ENCODE measurements at regions not wholly inside any gene's neighbourhood (a gene's known extent, or its start where the extent isn't known, plus 50 kb on each side); places are given as distances from the start of the nearest gene placed in this dataset.

DNA sequence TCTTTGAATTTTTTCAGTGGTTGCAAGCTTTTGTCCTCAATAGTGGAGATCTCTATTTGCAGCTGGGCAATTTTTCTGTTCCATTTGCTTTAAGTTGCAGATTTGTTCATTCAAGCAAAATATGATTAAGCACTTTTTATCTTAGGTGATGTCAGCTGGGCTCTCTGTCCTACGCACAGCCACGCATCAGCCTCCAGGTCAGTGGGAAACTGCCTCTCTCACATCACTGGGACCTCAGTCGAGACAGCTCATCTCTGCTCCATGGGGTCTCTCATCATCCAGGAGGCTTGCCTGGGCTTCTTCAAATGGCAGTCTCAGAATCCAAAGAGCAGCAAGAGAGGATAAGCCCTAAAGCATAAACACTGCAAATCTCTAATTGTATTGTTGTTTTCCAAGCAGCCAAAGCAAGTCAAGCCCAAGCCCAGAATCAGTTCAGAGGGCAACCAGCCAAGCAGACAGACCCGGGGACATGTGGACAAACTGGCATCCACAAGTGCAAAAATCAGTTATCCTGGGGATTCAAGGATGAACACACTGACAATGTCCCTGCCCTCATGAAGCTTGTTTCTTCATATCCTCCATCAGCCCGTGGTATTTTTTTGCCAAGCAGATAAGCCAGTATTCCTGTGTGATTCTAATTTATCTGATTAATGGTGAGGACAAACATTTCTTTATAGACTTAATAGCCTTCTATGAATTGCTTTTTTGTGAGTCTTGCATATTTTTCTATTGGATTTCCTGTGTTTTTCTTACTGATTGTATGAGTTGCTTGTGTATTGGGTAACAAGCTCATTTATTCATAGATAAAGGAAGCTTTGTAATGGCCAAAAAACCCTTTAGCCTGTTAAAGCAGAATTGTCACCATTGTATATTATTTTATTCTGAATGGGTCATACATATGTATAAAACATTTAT is 262.5 kb downstream of the GXYLT1 start:
- DNase-seq (ENCODE audit: low spot score): no peak

- no peak for DNase-seq (ENCODE audit: low spot score)
These were observed 275.2 kb downstream of the GXYLT1 start for GRCh38 chr12:41869432-41869831.

- DNase-seq (ENCODE audit: low spot score): no peak
These were observed 277.7 kb downstream of the GXYLT1 start for GRCh38 chr12:41866878-41867430.

DNA sequence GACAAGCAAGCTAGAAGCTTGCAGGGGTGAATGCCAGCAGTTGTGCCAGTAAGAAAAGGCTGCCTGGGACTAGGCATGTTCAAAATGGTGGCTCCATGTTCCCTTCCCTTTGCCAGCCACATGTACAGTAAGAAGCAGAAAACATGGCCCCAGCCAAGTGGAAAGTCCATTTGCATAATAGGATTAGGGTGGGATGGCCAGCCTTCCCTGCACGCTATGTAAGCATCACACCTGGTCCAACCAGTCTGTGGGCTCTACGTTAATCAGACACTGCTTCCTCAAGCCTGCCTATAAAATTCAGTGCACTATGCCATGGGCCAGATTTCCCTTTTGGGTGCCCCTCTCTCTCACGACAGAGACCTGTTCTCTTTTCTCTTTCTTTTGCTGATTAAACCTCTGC is 288.4 kb downstream of the GXYLT1 start:
- no peak for DNase-seq (ENCODE audit: low spot score)

GRCh38 chr12:41850046-41850445 is 294.6 kb downstream of the GXYLT1 start:
- no peak for DNase-seq (ENCODE audit: low spot score)

DNA sequence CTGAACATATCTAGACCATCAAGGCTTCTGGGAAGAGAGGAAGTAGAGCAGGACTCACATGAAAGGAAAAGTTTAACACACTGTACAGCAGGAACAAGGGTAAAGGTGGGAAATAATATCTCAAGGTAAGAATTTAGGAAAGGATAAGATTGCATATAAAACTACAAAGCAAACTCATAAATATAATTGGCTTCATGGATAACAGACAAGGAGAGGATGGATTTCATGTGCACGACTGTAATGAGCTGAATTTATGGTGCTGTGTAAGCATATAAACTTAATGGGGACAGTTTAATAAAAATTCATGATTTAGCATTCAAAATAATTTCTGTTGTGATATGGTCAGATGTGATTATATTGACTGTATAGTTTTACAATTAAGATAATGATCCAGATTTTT is 298.0 kb downstream of the GXYLT1 start:
- DNase-seq (ENCODE audit: low spot score): no peak

- no peak for DNase-seq (ENCODE audit: low spot score)
These were observed 308.3 kb downstream of the GXYLT1 start for GRCh38 chr12:41836416-41836815.

DNA sequence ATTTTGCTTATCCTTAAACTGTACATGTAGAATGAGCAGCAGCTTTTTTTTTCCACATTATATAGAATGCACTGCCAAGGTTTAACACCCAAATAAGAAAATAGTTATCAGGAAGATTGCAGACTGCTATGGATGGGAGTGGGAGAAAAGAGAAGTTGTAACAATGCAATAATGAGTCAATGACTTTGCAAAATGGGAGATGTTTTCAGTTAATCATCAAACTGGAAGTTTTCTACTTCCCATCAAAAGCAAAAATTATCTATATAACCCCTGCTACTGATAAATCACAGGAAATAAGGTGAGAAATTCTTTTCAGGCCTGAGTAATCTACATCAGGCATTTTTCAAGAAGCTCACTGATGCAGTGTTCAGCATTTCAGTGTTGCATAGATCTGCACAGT is 309.1 kb downstream of the GXYLT1 start:
- DNase-seq (ENCODE audit: low spot score): no peak

DNA sequence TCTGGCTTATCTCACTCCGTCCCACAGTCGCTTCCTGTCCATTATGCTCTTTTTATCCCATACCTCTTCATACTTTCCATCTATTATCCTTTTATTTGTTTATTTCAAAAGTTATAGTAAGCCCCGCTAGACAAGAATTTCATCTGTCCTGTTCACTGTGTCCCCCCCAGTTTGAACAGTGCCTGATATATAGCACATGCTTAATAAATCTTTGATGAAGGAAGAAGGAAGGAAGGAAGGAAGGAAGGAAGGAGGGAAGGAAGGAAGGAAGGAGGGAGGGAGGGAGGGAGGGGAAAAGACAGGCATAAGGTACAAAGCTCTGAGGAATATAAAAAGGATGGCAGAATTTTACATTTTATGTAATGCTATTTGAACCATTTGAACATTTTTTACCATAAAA is 324.7 kb downstream of the GXYLT1 start:
- DNase-seq (ENCODE audit: low spot score): no peak

DNA sequence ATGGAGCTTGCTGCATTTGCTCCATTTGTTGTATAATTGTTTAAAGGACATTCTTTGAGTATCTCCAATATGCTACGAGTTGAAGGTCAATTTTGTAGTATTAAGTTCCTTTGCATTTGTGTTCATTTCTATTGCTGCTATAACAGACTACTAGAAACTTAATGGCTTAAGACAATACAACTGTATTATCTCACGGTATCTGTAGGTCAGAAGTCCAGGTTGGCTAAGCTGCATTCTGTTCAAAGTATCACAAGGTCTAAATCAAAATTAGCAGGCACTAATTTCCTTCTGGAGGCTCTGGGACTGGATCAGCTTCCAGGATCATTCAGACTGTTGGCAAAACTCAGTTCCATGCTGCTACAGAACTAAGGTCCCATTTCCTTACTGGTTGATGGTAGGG is 340.6 kb downstream of the GXYLT1 start:
- no peak for DNase-seq (ENCODE audit: low spot score)

DNA sequence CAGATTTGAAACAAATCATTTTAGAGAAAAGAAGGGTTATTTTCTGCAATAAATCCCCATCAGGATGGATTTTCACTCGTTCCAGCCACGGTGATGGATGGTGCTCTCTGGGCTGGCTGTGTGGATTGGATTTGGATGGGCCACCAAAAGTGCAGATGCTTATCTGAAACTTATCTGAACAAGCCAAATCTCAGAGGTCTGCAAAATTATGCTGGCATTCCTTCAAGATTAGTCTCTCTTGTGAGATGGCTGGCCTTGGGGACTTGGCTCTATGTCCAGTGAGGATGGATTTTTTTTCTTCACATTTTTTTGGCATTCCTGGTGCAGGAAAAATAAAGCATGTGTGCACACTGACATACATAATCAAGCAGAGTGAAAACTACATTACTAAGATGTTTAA is 341.9 kb downstream of the GXYLT1 start:
- DNase-seq (ENCODE audit: low spot score): no peak

DNA sequence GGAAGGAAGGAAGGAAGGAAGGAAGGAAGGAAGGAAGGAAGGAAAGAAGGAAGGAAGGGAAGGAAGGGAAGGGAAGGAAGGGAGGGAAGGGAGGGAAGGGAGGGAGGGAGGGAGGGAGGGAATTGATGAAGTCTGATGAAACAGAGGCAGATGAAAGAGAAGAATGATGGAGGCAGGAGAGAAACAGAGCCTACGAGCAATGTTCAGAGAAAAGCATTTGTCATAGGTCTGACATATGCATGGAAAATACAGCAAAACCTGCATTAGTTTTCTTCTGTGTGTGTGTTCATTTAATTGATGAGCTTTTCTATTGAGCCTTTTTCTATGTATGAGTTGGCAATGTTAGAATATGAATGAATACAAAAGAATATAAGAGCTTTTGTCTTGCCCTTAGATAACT is 343.4 kb downstream of the GXYLT1 start:
- no peak for DNase-seq (ENCODE audit: low spot score)

DNA sequence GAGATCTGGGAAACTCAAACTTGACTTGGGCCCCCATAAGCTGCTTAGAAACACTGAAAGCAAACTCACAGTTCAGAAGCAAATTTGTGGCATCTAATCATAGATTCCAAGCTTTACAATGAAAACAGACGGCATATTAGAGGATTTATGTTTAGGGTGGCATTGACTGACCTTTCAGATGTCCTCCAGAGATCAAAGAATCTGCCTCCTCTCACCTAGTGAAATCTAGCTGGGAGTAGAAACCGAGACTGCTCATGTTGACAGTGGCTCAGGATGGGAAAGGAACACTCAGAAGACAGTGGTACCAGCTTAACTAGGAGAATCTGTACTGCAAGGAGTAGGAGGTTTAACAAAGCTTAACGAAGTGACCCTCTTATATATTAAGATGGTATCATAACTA is 345.0 kb downstream of the GXYLT1 start:
- DNase-seq (ENCODE audit: low spot score): no peak

DNA sequence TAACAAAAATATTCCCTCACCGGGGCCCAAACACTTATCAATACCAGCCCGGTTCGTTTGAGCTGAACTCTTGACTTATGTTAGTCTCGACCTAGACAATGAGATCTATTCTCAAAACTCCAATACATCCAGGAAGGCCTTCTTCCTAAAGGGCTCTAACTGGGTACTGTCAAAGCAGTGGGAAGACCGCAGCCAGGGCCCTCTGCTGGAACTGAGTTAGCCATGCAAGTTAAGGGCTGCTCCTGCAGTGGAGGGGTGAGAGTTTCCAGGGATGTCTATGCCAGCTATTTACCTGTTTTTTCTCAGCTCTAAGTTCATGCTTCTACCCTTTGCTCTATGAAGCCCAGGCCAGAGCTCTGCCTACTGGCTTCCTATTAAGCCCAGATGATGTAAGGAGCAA is 348.8 kb downstream of the GXYLT1 start:
- DNase-seq (ENCODE audit: low spot score): no peak

GRCh38 chr12:41795051-41795600 is 349.5 kb downstream of the GXYLT1 start:
- DNase-seq (ENCODE audit: low spot score): no peak

DNA sequence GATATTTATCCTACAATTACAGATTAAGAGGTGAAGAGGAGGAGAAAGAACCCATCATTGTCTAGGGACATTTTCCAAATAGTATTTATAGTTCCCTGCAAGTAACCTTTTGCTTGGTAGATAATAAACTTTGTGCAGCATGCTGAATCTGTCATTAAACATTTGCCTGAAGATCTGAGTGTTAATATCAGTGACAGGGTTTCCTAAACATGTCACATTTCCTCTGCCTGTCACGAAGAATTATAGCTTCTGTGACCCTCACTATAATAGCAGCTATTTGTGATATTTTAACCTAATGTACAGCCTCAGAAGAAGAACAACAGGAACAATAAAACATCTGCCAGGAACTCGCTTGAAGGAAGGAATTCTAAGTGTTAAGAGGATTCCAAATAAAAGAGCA is 350.3 kb downstream of the GXYLT1 start:
- DNase-seq (ENCODE audit: low spot score): no peak

DNA sequence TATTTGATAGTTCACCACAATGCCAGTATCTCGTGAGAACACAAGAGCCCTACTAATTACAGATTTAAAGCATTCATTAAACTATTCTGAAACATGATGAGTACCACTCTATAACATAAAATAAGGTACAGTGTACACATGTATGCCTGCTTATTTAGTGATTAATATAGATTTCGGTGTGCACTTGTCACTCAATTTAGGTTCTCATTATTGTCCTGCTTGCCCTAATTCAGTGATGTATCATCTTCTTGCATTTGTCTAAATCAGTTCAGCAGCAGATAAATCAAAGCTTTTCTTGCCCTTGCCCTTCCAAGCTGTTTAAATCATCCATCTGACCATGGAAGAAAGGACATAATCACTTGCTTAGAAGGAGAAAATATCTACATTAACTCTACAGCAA is 359.7 kb downstream of the GXYLT1 start:
- DNase-seq (ENCODE audit: low spot score): no peak

DNA sequence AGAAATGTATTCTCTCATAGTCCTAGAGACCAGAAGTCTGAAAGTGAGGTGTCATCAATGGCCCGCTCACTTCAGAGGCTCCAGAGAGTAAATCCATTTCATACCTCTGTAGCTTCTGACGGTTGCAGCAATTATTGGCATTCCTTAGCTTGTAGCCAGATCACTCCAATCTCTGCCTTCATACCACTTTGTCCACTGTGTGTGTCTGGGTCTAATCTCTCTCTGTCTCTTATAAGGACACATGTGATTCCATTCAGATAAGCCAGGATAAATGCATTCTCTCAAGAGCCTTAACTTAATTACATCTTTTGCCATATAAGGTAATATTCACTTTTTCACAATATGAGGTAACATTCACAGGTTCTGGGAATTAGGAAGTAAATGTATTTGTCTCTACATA is 365.7 kb downstream of the GXYLT1 start:
- no peak for DNase-seq (ENCODE audit: low spot score)

DNA sequence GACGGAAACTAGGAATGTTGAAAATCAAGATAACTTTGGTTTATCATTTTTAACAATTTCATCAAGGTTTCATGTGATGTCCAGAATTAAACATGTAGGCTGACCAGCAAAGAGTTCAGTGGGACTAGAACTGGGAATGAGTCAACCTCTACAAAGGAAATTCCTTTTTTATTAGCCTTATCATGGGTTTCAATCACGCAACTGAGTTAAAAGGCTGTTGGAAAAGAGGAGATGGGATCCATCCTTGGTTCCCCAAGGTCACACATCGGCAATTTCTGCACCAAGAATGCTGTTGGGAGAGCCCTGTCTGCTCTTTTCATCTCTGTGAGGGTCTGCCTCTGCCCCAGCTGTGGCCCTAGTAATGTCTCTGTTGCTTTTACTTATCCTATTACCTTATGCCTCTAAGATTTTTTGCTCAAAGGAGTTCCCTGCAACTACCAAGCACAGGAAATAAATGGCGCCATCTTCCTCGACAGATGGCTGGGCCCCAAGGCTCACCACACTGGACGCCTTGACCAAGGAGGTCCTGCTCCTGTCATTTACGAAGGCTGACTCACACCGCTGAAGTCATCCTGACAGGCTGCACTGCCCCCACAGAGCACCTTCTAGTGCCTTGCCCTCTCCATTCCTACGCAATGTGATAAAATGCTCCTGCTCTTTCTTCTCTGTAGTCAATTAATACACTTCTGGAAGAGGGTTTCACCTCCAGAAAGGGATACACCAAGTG is 367.4 kb downstream of the GXYLT1 start:
- DNase-seq (ENCODE audit: low spot score): no peak

DNA sequence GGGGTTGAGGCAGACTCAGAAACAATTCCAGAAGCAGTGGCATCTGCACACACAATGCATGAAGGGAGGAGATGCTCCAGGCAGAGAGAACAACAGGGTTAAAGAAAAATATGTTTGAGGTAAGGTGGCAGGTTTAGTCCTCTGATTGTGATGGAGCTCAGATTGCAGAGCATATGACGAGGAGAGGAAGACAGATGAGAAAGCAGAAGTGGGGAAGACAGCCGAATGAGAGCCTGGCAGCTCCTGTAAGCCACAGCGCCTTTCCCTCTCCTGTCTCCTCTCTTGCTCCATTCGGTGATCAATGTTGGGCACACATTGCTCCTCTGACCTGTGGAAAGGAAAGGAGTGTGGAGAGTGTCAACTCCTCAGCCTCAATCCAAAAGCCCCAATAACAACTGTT is 372.2 kb downstream of the GXYLT1 start:
- no peak for DNase-seq (ENCODE audit: low spot score)

DNA sequence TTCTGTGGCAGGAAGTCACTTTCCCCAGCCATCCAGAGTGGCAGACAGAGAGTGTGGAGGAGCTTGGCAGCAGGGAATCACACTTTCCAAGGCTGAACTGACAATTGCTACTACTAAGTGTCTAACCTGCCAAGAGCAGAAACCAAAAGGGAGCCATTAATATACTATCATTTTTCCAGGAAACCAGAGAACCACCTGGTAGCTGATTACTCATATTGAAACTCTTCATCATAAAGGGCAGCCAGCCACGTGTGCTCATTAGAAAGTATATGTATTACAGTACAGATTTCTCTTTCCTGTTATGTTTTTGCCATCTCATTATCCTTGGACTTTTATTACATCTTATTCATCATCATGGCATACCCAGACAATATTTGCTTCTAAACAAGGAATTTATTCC is 374.9 kb downstream of the GXYLT1 start:
- DNase-seq (ENCODE audit: low spot score): no peak

DNA sequence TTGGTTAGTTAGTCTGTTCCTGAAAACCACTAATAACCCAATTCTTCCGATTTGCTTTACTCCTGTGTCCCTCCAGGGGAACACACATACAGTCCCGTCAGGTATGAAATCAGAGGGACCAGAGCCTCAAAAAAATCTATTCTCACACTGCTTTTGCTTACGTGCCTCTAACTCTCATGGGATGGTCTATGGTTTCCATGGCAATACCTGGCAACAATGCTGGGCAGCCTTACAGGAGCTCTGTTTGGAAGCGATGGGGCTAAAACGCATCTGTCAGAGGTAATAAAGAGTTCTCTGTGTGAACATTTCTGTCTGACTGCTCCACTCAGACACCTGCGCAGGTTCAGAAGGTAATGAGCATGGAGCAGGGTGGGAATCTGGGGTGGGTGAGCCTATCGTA is 376.2 kb downstream of the GXYLT1 start:
- no peak for DNase-seq (ENCODE audit: low spot score)

- DNase-seq (ENCODE audit: low spot score): no peak
These were observed 382.0 kb downstream of the GXYLT1 start for GRCh38 chr12:41762691-41763090.
